Activated T-helper 1 cell treated with anti-CD3 and anti-CD28 coated beads, Interleukin-12 subunit alpha, Interleukin-12 subunit beta, Interleukin-2, Interleukin-4 antibody, amounts not matched to agents 30 ng/mL and 10 ng/mL and 1 ng/mL, durations not matched to agents 14 hours and 24 hours and 36 hours (primary cell): ENCODE measurements at regions not wholly inside any gene's neighbourhood (a gene's known extent, or its start where the extent isn't known, plus 50 kb on each side); places are given as distances from the start of the nearest gene placed in this dataset.

Experiments
- DNase-seq: peaks from one replicate; pipeline ENCODE4 v3.0.0; 2021; ENCODE audit warnings: low spot score
- H3K27ac Mint-ChIP-seq: one replicate; pipeline ENCODE4 v1.8.0; 2021; ENCODE audit warnings: mild to moderate bottlenecking, mixed read lengths
- H3K27me3 Mint-ChIP-seq: one replicate; pipeline ENCODE4 v1.8.0; 2022; ENCODE audit warnings: mild to moderate bottlenecking, moderate library complexity, mixed read lengths; ENCODE audit not compliant: insufficient read depth
- H3K36me3 Mint-ChIP-seq: one replicate; pipeline ENCODE4 v1.8.0; 2021; ENCODE audit warnings: low read depth, mixed read lengths
- H3K4me1 Mint-ChIP-seq: one replicate; pipeline ENCODE4 v1.8.0; 2021; ENCODE audit warnings: low read depth, mixed read lengths
- H3K4me3 Mint-ChIP-seq: one replicate; pipeline ENCODE4 v1.8.0; 2021; ENCODE audit warnings: mild to moderate bottlenecking, moderate library complexity, mixed read lengths
- H3K9me3 Mint-ChIP-seq: one replicate; pipeline ENCODE4 v1.8.0; 2021; ENCODE audit warnings: mixed read lengths
- intact Hi-C: fragments of 100-400 bp; cut with micrococcal nuclease; formaldehyde crosslinking; loops from one replicate; pipeline ENCODE4 v1.15.1; 2024

- H3K9me3 Mint-ChIP-seq: no peaks in the 10 kb centered on the region
- peaks cover 7% of the 10 kb centered on the region for H3K27me3 Mint-ChIP-seq
- intact Hi-C loops: no loop called here
- H3K4me3 Mint-ChIP-seq: no peak overlapping the region
- no peak for DNase-seq
- H3K27ac Mint-ChIP-seq: no peak overlapping the region
- H3K4me1 Mint-ChIP-seq: no peaks in the 10 kb centered on the region
- no peaks in the 10 kb centered on the region for H3K36me3 Mint-ChIP-seq
Measured at GRCh38 chr5:169354921-169355320, 54.0 kb upstream of the SLIT3 start.

DNA sequence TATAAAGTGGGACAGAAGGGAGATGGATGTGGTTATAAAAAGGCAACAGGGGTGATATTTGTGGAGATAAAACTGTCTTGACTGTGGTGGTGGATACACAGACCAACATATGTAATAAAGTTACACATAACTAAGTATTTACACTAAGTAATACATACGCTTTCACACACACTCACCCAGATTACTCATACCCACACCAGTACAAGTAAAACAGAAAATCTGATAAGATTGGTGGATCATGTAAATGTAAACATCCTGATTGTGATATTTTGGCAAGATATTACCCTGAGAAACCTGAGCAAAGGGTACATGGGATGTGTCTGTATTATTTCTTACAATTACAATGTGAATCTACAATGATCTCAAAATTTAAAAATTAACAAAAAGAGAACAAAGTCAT is 53.3 kb upstream of the SLIT3 start:
- intact Hi-C loops: no loop called here
- Mint-ChIP-seq H3K36me3 (no peaks in the 10 kb centered on the region), H3K27me3 (peaks cover 6% of the 10 kb centered on the region), H3K9me3 (no peaks in the 10 kb centered on the region), H3K4me1 (no peaks in the 10 kb centered on the region), H3K4me3 (no peak overlapping the region), H3K27ac (no peak overlapping the region)
- DNase-seq: no peak

GRCh38 chr5:169352901-169353300 is 52.0 kb upstream of the SLIT3 start:
- DNase-seq: no peak
- Mint-ChIP-seq H3K36me3 (no peaks in the 10 kb centered on the region), H3K4me3 (no peak overlapping the region), H3K27ac (no peak overlapping the region), H3K4me1 (no peaks in the 10 kb centered on the region), H3K27me3 (peaks cover 5% of the 10 kb centered on the region), H3K9me3 (no peaks in the 10 kb centered on the region)
- intact Hi-C loops: no loop called here

- no peak for DNase-seq
- Mint-ChIP-seq H3K36me3 (no peaks in the 10 kb centered on the region), H3K4me3 (no peak overlapping the region), H3K4me1 (no peaks in the 10 kb centered on the region), H3K27ac (no peak overlapping the region), H3K9me3 (no peaks in the 10 kb centered on the region), H3K27me3 (peaks cover 7% of the 10 kb centered on the region)
- intact Hi-C loops: no loop called here
Measured at GRCh38 chr5:169351721-169352120, 50.8 kb upstream of the SLIT3 start.

DNA sequence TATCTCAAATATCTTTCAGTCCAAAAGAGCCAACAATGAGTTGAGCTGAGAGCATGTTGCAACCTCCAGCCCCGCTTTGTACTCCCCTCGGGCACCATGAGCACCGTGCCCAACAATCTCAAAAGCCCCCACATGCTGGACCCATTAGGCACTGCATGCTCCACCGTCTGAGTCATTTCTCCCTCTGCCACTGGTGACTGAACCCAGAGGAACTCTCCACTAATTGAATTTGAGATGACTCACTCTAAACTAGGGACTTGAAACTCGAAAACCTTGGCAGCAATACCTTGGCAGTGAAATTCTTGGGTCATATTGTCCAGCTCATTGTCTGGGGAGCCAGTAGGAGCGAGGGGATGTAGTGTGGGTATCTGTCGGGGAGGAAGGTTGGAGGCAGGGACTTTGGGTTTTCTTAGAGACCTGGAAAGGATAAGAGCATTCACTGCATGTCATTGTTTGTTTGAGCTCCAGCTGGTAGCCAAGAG is 49.9 kb upstream of the SLIT3 start:
- H3K36me3 Mint-ChIP-seq: no peaks in the 10 kb centered on the region
- intact Hi-C loops: no loop called here
- H3K27me3 Mint-ChIP-seq: peaks cover 5% of the 10 kb centered on the region
- no peak overlapping the region for H3K4me3 Mint-ChIP-seq
- H3K4me1 Mint-ChIP-seq: no peaks in the 10 kb centered on the region
- no peak overlapping the region for H3K27ac Mint-ChIP-seq
- DNase-seq: no peak
- no peaks in the 10 kb centered on the region for H3K9me3 Mint-ChIP-seq
